ENCODE measurements at regions not wholly inside any gene's neighbourhood (a gene's known extent, or its start where the extent isn't known, plus 50 kb on each side); places are given as distances from the start of the nearest gene placed in this dataset.

DNA sequence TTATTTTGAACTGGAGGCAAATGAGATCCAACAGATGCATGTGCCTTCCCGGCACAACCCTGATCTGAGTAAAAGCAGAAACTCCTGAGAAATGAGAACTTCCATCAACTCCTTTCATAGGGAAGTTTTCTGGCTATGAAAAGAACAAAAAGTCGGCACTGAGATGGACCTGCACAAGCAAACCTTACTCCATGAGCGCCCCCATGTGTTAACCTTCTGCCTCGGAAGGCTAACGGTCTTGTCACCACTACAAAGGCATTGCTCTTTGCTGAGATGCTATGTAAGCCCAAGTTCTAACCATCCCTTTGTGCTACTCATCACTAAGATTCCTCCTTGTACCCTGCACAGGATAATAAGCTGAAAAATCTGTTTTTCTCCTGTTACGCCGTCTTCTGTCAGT is 57.3 kb upstream of the SULT1C3 start:
- no peak overlapping the region for H3K4me3 ChIP-seq (replicated peaks; ENCODE audit: low read depth, low read length)
- no peak for DNase-seq (ENCODE audit: low read depth)
- TF ChIP-seq, protein P1, sequence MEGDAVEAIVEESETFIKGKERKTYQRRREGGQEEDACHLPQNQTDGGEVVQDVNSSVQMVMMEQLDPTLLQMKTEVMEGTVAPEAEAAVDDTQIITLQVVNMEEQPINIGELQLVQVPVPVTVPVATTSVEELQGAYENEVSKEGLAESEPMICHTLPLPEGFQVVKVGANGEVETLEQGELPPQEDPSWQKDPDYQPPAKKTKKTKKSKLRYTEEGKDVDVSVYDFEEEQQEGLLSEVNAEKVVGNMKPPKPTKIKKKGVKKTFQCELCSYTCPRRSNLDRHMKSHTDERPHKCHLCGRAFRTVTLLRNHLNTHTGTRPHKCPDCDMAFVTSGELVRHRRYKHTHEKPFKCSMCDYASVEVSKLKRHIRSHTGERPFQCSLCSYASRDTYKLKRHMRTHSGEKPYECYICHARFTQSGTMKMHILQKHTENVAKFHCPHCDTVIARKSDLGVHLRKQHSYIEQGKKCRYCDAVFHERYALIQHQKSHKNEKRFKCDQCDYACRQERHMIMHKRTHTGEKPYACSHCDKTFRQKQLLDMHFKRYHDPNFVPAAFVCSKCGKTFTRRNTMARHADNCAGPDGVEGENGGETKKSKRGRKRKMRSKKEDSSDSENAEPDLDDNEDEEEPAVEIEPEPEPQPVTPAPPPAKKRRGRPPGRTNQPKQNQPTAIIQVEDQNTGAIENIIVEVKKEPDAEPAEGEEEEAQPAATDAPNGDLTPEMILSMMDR (IDR thresholded peaks at IDR 0.05; ENCODE audit: low read length, missing control alignments) = no peak

DNA sequence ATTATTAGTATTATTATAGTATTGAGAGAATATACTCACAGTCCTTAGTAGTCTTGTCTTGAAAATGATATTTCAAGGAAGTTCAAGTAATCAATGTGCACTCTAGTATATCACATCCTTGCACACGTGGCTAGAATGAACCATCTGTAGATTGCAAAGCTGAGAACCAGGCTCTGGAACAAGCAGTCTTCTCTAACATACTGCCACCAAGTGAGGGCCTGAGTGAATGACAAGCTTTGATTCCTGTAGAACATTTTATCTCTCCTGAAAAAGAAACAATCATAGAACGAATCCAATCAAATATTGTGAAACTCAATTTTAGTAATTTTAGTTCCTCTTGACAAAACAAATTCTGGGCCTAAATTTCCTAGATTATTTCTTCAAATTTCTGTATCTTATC is 55.3 kb upstream of the SULT1C3 start:
- H3K4me3 ChIP-seq (replicated peaks; ENCODE audit: low read depth, low read length) = no peak overlapping the region
- TF ChIP-seq, protein P1 (IDR thresholded peaks at IDR 0.05; ENCODE audit: low read length, missing control alignments) = peak; percentile 45
- DNase-seq (ENCODE audit: low read depth) = peak; percentile 21

DNA sequence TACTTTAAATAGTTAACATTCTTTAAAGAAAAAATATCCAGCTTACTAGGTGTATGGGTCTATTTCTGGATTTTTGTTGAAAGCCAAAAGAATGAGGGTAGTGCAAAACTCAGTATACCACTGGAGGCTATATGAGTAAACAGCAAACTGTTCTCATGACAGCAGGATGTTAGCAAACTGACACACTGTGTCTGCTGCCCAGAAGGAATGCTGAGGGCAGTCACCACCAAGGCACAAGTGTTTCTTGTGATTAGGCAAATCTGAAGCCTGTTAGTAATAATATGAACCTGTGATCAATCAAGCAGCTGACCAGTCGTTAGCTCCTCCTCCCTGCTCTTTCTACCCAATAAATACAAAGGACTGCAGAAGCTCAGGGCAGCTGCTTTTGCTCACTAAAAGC is 50.5 kb upstream of the SULT1C3 start:
- DNase-seq (ENCODE audit: low read depth) = no peak
- TF ChIP-seq, protein P1 (IDR thresholded peaks at IDR 0.05; ENCODE audit: low read length, missing control alignments) = no peak
- no peak overlapping the region for H3K4me3 ChIP-seq (replicated peaks; ENCODE audit: low read depth, low read length)
